ENCODE measurements at regions not wholly inside any gene's neighbourhood (a gene's known extent, or its start where the extent isn't known, plus 50 kb on each side); places are given as distances from the start of the nearest gene placed in this dataset.

- no peak overlapping the region for H3K27ac ChIP-seq (replicated peaks in 1 of 4)
- DNase-seq (ENCODE audit: extremely low spot score) = peak; percentile 72
- intact Hi-C loops (cut with DNase I) = no loop called here
Measured at GRCh38 chr1:208528578-208529240, 284.5 kb upstream of the PLXNA2 start.

GRCh38 chr1:208531003-208531750, 287.0 kb upstream of the PLXNA2 start:
- Histone ChIP-seq H3K27ac (replicated peaks in 1 of 4) (no peak overlapping the region), H3K9me3 (no peaks in the 10 kb centered on the region), H3K4me3 (no peak overlapping the region), H3K36me3 (no peaks in the 10 kb centered on the region), H3K4me1 (no peaks in the 10 kb centered on the region), H3K27me3 (peaks cover 0 to 24% (median 0%) of the 10 kb centered on the region in 4 donors)
- peak; percentile 86 for DNase-seq (ENCODE audit: extremely low spot score)
- intact Hi-C loops (cut with DNase I) = no loop called here
- TF ChIP-seq POLR2A (IDR thresholded peaks at IDR 0.05; ENCODE audit: low read depth) = no peak
- no peak for TF ChIP-seq EP300 (IDR thresholded peaks at IDR 0.05)
- no peak for TF ChIP-seq CTCF (IDR thresholded peaks at IDR 0.05)
- TF ChIP-seq POLR2AphosphoS5 (IDR thresholded peaks at IDR 0.05) = no peak
- 55% methylated on average over 11 of the region's 11 CpGs for WGBS

More at GRCh38 chr1:208528578-208529240, 284.5 kb upstream of the PLXNA2 start:
- no peak overlapping the region for H3K4me3 ChIP-seq
- H3K36me3 ChIP-seq = no peaks in the 10 kb centered on the region
- H3K9me3 ChIP-seq = no peaks in the 10 kb centered on the region
- TF ChIP-seq POLR2AphosphoS5 (IDR thresholded peaks at IDR 0.05) (no peak), EP300 (IDR thresholded peaks at IDR 0.05) (no peak), CTCF (IDR thresholded peaks at IDR 0.05) (no peak), POLR2A (IDR thresholded peaks at IDR 0.05; ENCODE audit: low read depth) (no peak)
- H3K4me1 ChIP-seq = no peaks in the 10 kb centered on the region
- 64% methylated on average over 13 of the region's 13 CpGs for WGBS
- peaks cover 0 to 17% (median 0%) of the 10 kb centered on the region in 4 donors for H3K27me3 ChIP-seq

- H3K27ac ChIP-seq (replicated peaks in 1 of 4) = no peak overlapping the region
- H3K27me3 ChIP-seq = peaks cover 0 to 26% (median 0%) of the 10 kb centered on the region in 4 donors
- H3K4me3 ChIP-seq = no peak overlapping the region
- TF ChIP-seq POLR2AphosphoS5 (IDR thresholded peaks at IDR 0.05) = no peak
- intact Hi-C loops (cut with DNase I) = no loop called here
- WGBS = 81% methylated on average over 7 of the region's 7 CpGs
- peaks cover 0 to 2% (median 0%) of the 10 kb centered on the region in 4 donors for H3K4me1 ChIP-seq
- H3K36me3 ChIP-seq = no peaks in the 10 kb centered on the region
- peak; percentile 89 for DNase-seq (ENCODE audit: extremely low spot score)
- H3K9me3 ChIP-seq = no peaks in the 10 kb centered on the region
Measured at GRCh38 chr1:208533746-208534598, 289.8 kb upstream of the PLXNA2 start.

GRCh38 chr1:208534599-208534897, 290.4 kb upstream of the PLXNA2 start:
- Histone ChIP-seq H3K27me3 (peaks cover 0 to 23% (median 0%) of the 10 kb centered on the region in 4 donors), H3K27ac (replicated peaks in 1 of 4) (no peak overlapping the region), H3K4me3 (no peak overlapping the region), H3K36me3 (no peaks in the 10 kb centered on the region), H3K4me1 (peaks cover 0 to 4% (median 0%) of the 10 kb centered on the region in 4 donors), H3K9me3 (no peaks in the 10 kb centered on the region)
- no peak for TF ChIP-seq POLR2A (IDR thresholded peaks at IDR 0.05; ENCODE audit: low read depth)
- no peak for TF ChIP-seq POLR2AphosphoS5 (IDR thresholded peaks at IDR 0.05)
- no peak for TF ChIP-seq CTCF (IDR thresholded peaks at IDR 0.05)
- no peak for TF ChIP-seq EP300 (IDR thresholded peaks at IDR 0.05)
- intact Hi-C loops (cut with DNase I) = no loop called here
- 72% methylated on average over 4 of the region's 4 CpGs for WGBS
- peak; percentile 83 for DNase-seq (ENCODE audit: extremely low spot score)

GRCh38 chr1:208534979-208535378, 290.8 kb upstream of the PLXNA2 start:
- DNase-seq (ENCODE audit: extremely low spot score) = no peak
- no peak overlapping the region for H3K27ac ChIP-seq (replicated peaks in 1 of 4)
- TF ChIP-seq POLR2AphosphoS5 (IDR thresholded peaks at IDR 0.05) = no peak
- no peak for TF ChIP-seq CTCF (IDR thresholded peaks at IDR 0.05)
- TF ChIP-seq POLR2A (IDR thresholded peaks at IDR 0.05; ENCODE audit: low read depth) = no peak
- no peak for TF ChIP-seq EP300 (IDR thresholded peaks at IDR 0.05)
- peaks cover 0 to 4% (median 0%) of the 10 kb centered on the region in 4 donors for H3K4me1 ChIP-seq
- no peaks in the 10 kb centered on the region for H3K36me3 ChIP-seq
- peaks cover 0 to 23% (median 0%) of the 10 kb centered on the region in 4 donors for H3K27me3 ChIP-seq
- WGBS = 94% methylated on average over 3 of the region's 3 CpGs
- no peaks in the 10 kb centered on the region for H3K9me3 ChIP-seq
- intact Hi-C loops (cut with DNase I) = no loop called here
- H3K4me3 ChIP-seq = no peak overlapping the region
